H9 (cell line): ENCODE measurements at regions not wholly inside any gene's neighbourhood (a gene's known extent, or its start where the extent isn't known, plus 50 kb on each side); places are given as distances from the start of the nearest gene placed in this dataset.
"Not testable (repeated sequence)": the region's sequence is repeated elsewhere in the genome, so short reads cannot be mapped to it uniquely, and the experiment has no call there.

Source experiments
- DNase-seq: peaks from one replicate; pipeline ENCODE4 v3.0.0-alpha.2; 2017
- H2AFZ ChIP-seq: one replicate; pipeline ENCODE4 v1.6.1; 2013; ENCODE audit warnings: mild to moderate bottlenecking, low read length, control low read depth, moderate library complexity
- H2AK5ac ChIP-seq: 2 replicates; pipeline ENCODE4 v1.6.1; 2013; ENCODE audit warnings: low read length, control low read depth, mixed read lengths; ENCODE audit not compliant: insufficient read length
- H2BK120ac ChIP-seq: one replicate; pipeline ENCODE4 v1.6.1; 2013; ENCODE audit warnings: low read depth, mild to moderate bottlenecking, low read length, control low read depth, inconsistent platforms; ENCODE audit not compliant: poor library complexity, severe bottlenecking
- H2BK12ac ChIP-seq: 2 replicates; pipeline ENCODE4 v1.6.1; 2013; ENCODE audit warnings: low read length, control low read depth, mixed read lengths, low read depth; ENCODE audit not compliant: insufficient read length
- H2BK15ac ChIP-seq: 2 replicates; pipeline ENCODE4 v1.6.1; 2013; ENCODE audit warnings: low read depth, low read length, control low read depth
- H2BK20ac ChIP-seq: one replicate; pipeline ENCODE4 v1.6.1; 2013; ENCODE audit warnings: low read depth, mild to moderate bottlenecking, low read length, control low read depth, inconsistent platforms; ENCODE audit not compliant: poor library complexity, severe bottlenecking
- H2BK5ac ChIP-seq: 2 replicates; pipeline ENCODE4 v1.6.1; 2013; ENCODE audit warnings: low read length, control low read depth, mixed read lengths; ENCODE audit not compliant: insufficient read length
- H3K14ac ChIP-seq: 2 replicates; pipeline ENCODE4 v1.6.1; 2013; ENCODE audit warnings: low read length, control low read depth; ENCODE audit not compliant: insufficient read depth
- H3K18ac ChIP-seq: 2 replicates; pipeline ENCODE4 v1.6.1; 2013; ENCODE audit warnings: low read depth, mild to moderate bottlenecking, mixed read lengths, low read length, control low read depth; ENCODE audit not compliant: insufficient read length
- H3K23ac ChIP-seq: 2 replicates; pipeline ENCODE4 v1.6.1; 2013; ENCODE audit warnings: low read length, control low read depth, mixed read lengths, low read depth; ENCODE audit not compliant: insufficient read length
- H3K23me2 ChIP-seq: 2 replicates; pipeline ENCODE4 v1.6.1; 2013; ENCODE audit warnings: low read depth, mild to moderate bottlenecking, mixed read lengths, low read length, control low read depth; ENCODE audit not compliant: insufficient read length, poor library complexity, severe bottlenecking
- H3K27ac ChIP-seq: 2 replicates; pipeline ENCODE4 v1.5.1; 2013; ENCODE audit warnings: low read length, control low read depth, mixed read lengths, low read depth; ENCODE audit not compliant: insufficient read length
- H3K27me3 ChIP-seq: 2 replicates; pipeline ENCODE4 v1.6.1; 2013; ENCODE audit warnings: low read length, control low read depth, inconsistent platforms; ENCODE audit not compliant: insufficient read depth
- H3K4ac ChIP-seq: 2 replicates; pipeline ENCODE4 v1.6.1; 2013; ENCODE audit warnings: low read depth, mild to moderate bottlenecking, control low read depth, inconsistent platforms, low read length, moderate library complexity
- H3K4me1 ChIP-seq: 2 replicates; pipeline ENCODE4 v1.6.1; 2013; ENCODE audit warnings: low read length, control low read depth, inconsistent platforms; ENCODE audit not compliant: insufficient read depth
- H3K4me2 ChIP-seq: 2 replicates; pipeline ENCODE4 v1.6.1; 2013; ENCODE audit warnings: low read length, control low read depth, mixed read lengths; ENCODE audit not compliant: insufficient read length, insufficient read depth
- H3K56ac ChIP-seq: 2 replicates; pipeline ENCODE4 v1.6.1; 2013; ENCODE audit warnings: low read depth, mild to moderate bottlenecking, mixed read lengths, low read length, control low read depth; ENCODE audit not compliant: insufficient read length
- H3K79me1 ChIP-seq: 2 replicates; pipeline ENCODE4 v1.6.1; 2013; ENCODE audit warnings: low read depth, mild to moderate bottlenecking, moderate library complexity, low read length, control low read depth, inconsistent platforms; ENCODE audit not compliant: insufficient read depth, poor library complexity, severe bottlenecking
- H3K79me2 ChIP-seq: 2 replicates; pipeline ENCODE4 v1.6.1; 2013; ENCODE audit warnings: low read length, control low read depth, inconsistent platforms; ENCODE audit not compliant: insufficient read depth
- H3K9ac ChIP-seq: 2 replicates; pipeline ENCODE4 v1.6.1; 2013; ENCODE audit warnings: low read length, control low read depth, mixed read lengths; ENCODE audit not compliant: insufficient read length; ENCODE audit errors: extremely low read depth
- H3K9me3 ChIP-seq: one replicate; pipeline ENCODE4 v1.6.1; 2013; ENCODE audit warnings: low read depth, low read length, inconsistent platforms; ENCODE audit not compliant: control insufficient read depth
- H3T11ph ChIP-seq: one replicate; pipeline ENCODE4 v1.6.1; 2013; ENCODE audit warnings: mild to moderate bottlenecking, low read length, control low read depth, inconsistent platforms
- H4K20me1 ChIP-seq: one replicate; pipeline ENCODE4 v1.6.1; 2013; ENCODE audit not compliant: control insufficient read depth, insufficient read length, insufficient read depth
- H4K5ac ChIP-seq: 2 replicates; pipeline ENCODE4 v1.6.1; 2013; ENCODE audit warnings: low read depth, mild to moderate bottlenecking, mixed read lengths, low read length, control low read depth; ENCODE audit not compliant: insufficient read length
- H4K8ac ChIP-seq: replicated peaks from 2 replicates; pipeline ENCODE4 v1.6.1; 2013; ENCODE audit warnings: low read length, control low read depth, mixed read lengths, low read depth; ENCODE audit not compliant: insufficient read length
- H4K91ac ChIP-seq: 2 replicates; pipeline ENCODE4 v1.6.1; 2013; ENCODE audit warnings: low read depth, mild to moderate bottlenecking, moderate library complexity, mixed read lengths, low read length, control low read depth; ENCODE audit not compliant: insufficient read length
- H3K27ac Mint-ChIP-seq, 3 experiments: 2 replicates in 2 of 3; 3 replicates in 1 of 3; pipeline ENCODE4 v1.8.0; 2020 to 2021; ENCODE audit warnings: mixed read lengths in 3 of 3, mild to moderate bottlenecking in 1 of 3, moderate library complexity in 1 of 3
- H3K27me3 Mint-ChIP-seq: 2 replicates; pipeline ENCODE4 v1.8.0; 2021; ENCODE audit warnings: low read depth, mild to moderate bottlenecking, moderate library complexity, mixed read lengths
- H3K36me3 Mint-ChIP-seq, 3 experiments: 2 replicates in 2 of 3; 3 replicates in 1 of 3; pipeline ENCODE4 v1.8.0; 2020 to 2021; ENCODE audit warnings: low read depth in 3 of 3, mixed read lengths in 3 of 3; ENCODE audit not compliant: insufficient read depth in 1 of 3
- H3K4me1 Mint-ChIP-seq, 2 experiments: 2 replicates each; pipeline ENCODE4 v1.8.0; 2020; ENCODE audit warnings: mixed read lengths in 2 of 2
- H3K4me3 Mint-ChIP-seq, 2 experiments: 2 replicates in 1 of 2; 3 replicates in 1 of 2; pipeline ENCODE4 v1.8.0; 2020 to 2021; ENCODE audit warnings: mild to moderate bottlenecking in 2 of 2, mixed read lengths in 2 of 2, moderate library complexity in 1 of 2
- H3K9me3 Mint-ChIP-seq, 2 experiments: 2 replicates in 1 of 2; 3 replicates in 1 of 2; pipeline ENCODE4 v1.8.0; 2020; ENCODE audit warnings: mild to moderate bottlenecking in 2 of 2, mixed read lengths in 2 of 2, moderate library complexity in 1 of 2
- WGBS: extraction: QIAGEN DNeasy Blood & Tissue Kit; methylation state at CpG from one replicate; pipeline ENCODE4 v1.1.7; 2013; ENCODE audit warnings: missing lambda C conversion rate, low lambda C conversion rate, mixed read lengths; ENCODE audit not compliant: insufficient read length; ENCODE audit errors: extremely low coverage; 5-methylcytosine and 5-hydroxymethylcytosine counted together
- TF ChIP-seq, protein P1 (sequence below): fragments of 200-600 bp; sonication (generic); conservative IDR thresholded peaks from 3 replicates; pipeline ENCODE4 v1.8.0; 2021; ENCODE audit warnings: antibody characterized with exemption, mild to moderate bottlenecking

DNA sequence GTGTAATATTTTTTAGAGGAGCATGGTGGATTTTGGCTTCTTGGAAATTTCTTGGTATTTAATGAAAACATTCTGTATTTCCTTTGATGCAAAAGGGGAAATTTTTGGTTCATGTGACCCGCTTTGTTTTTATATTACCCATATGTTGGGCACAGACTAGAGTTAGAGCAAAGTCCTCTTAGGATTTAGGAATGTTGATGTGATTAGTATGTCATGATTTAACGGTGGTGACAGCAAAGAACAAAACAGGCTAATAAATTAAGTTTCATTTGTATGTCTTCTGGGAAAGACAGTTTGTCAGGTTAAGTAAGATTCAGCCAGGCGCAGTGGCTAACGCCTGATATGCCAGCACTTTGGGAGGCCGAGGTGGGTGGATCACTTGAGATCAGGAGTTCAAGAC is 304.6 kb downstream of the REEP3 start:
- Histone ChIP-seq H3K4me1 (no peaks in the 10 kb centered on the region; the same call in 1 of the 2 replicates), H4K91ac (no peak overlapping the region), H2AK5ac (no peak overlapping the region), H3K14ac (no peak overlapping the region), H4K5ac (no peak overlapping the region), H3K27me3 (no peaks in the 10 kb centered on the region), H3K4me2 (no peak overlapping the region), H4K20me1 (no peaks in the 10 kb centered on the region), H3K23ac (no peak overlapping the region), H3K4ac (no peak overlapping the region), H3K79me1 (no peaks in the 10 kb centered on the region), H3K23me2 (no peaks in the 10 kb centered on the region), H2BK120ac (no peak overlapping the region), H3K56ac (no peak overlapping the region), H2BK20ac (no peak overlapping the region), H3K9me3 (no peaks in the 10 kb centered on the region), H3T11ph (no peak overlapping the region), H3K18ac (no peak overlapping the region), H4K8ac (no peak overlapping the region), H3K27ac (no peak overlapping the region), H3K79me2 (no peaks in the 10 kb centered on the region), H2BK12ac (no peak overlapping the region), H2AFZ (no peak overlapping the region), H2BK15ac (no peak overlapping the region), H3K9ac (no peak overlapping the region), H2BK5ac (no peak overlapping the region)
- H3K36me3 Mint-ChIP-seq: no peaks in the 10 kb centered on the region
- no peak overlapping the region for H3K27ac Mint-ChIP-seq
- peaks cover 10 to 13% of the 10 kb centered on the region in 2 experiments for H3K4me1 Mint-ChIP-seq
- DNase-seq: no peak
- H3K4me3 Mint-ChIP-seq: no peak overlapping the region
- H3K27me3 Mint-ChIP-seq: no peaks in the 10 kb centered on the region; the same call in 1 of the 2 replicates
- no CpG with 5 or more reads among the region's 5 CpGs for WGBS
- TF ChIP-seq, protein P1, sequence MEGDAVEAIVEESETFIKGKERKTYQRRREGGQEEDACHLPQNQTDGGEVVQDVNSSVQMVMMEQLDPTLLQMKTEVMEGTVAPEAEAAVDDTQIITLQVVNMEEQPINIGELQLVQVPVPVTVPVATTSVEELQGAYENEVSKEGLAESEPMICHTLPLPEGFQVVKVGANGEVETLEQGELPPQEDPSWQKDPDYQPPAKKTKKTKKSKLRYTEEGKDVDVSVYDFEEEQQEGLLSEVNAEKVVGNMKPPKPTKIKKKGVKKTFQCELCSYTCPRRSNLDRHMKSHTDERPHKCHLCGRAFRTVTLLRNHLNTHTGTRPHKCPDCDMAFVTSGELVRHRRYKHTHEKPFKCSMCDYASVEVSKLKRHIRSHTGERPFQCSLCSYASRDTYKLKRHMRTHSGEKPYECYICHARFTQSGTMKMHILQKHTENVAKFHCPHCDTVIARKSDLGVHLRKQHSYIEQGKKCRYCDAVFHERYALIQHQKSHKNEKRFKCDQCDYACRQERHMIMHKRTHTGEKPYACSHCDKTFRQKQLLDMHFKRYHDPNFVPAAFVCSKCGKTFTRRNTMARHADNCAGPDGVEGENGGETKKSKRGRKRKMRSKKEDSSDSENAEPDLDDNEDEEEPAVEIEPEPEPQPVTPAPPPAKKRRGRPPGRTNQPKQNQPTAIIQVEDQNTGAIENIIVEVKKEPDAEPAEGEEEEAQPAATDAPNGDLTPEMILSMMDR: no peak
- H3K9me3 Mint-ChIP-seq: peaks cover 0 to 4% of the 10 kb centered on the region in 2 experiments; a peak in 3 of 5 replicates

DNA sequence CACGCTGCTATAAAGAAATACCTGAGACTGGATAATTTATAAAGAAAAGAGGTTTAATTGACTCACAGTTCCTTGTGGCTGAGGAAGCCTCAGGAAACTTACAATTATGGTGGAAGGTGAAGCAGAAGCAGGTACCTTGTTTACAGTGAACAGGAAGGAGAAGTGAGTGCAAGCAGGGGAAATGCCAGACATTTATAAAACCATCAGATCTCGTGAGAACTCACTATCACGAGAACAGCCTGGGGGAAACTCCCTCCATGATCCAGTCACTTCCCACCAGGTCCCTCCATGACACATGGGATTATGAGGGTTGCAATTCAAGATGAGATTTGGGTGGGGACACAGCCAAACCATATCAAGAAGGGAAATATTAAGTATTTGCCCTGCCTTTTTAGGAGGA is 305.8 kb downstream of the REEP3 start:
- not testable (repeated sequence) for H3K9ac ChIP-seq, H3K9me3 ChIP-seq, H3K27me3 ChIP-seq, H3K4me2 ChIP-seq, H4K8ac ChIP-seq, H2AFZ ChIP-seq, H3K79me2 ChIP-seq, H3K27ac Mint-ChIP-seq, H3K27me3 Mint-ChIP-seq, H3K18ac ChIP-seq, H2BK15ac ChIP-seq, H3K14ac ChIP-seq, H3K4me3 Mint-ChIP-seq, DNase-seq, H4K5ac ChIP-seq, H3T11ph ChIP-seq, H2AK5ac ChIP-seq, H3K4me1 ChIP-seq, H2BK120ac ChIP-seq, H3K79me1 ChIP-seq, H2BK20ac ChIP-seq, H3K36me3 Mint-ChIP-seq, H3K23me2 ChIP-seq, H3K23ac ChIP-seq, H4K20me1 ChIP-seq, H3K56ac ChIP-seq, H3K4ac ChIP-seq, H3K27ac ChIP-seq, H2BK12ac ChIP-seq, H2BK5ac ChIP-seq, H3K9me3 Mint-ChIP-seq, H4K91ac ChIP-seq
- H3K4me1 Mint-ChIP-seq: peaks cover 10 to 13% of the 10 kb centered on the region in 2 experiments
- no CpG with 5 or more reads among the region's 3 CpGs for WGBS
